ENCODE measurements at regions not wholly inside any gene's neighbourhood (a gene's known extent, or its start where the extent isn't known, plus 50 kb on each side); places are given as distances from the start of the nearest gene placed in this dataset.

DNA sequence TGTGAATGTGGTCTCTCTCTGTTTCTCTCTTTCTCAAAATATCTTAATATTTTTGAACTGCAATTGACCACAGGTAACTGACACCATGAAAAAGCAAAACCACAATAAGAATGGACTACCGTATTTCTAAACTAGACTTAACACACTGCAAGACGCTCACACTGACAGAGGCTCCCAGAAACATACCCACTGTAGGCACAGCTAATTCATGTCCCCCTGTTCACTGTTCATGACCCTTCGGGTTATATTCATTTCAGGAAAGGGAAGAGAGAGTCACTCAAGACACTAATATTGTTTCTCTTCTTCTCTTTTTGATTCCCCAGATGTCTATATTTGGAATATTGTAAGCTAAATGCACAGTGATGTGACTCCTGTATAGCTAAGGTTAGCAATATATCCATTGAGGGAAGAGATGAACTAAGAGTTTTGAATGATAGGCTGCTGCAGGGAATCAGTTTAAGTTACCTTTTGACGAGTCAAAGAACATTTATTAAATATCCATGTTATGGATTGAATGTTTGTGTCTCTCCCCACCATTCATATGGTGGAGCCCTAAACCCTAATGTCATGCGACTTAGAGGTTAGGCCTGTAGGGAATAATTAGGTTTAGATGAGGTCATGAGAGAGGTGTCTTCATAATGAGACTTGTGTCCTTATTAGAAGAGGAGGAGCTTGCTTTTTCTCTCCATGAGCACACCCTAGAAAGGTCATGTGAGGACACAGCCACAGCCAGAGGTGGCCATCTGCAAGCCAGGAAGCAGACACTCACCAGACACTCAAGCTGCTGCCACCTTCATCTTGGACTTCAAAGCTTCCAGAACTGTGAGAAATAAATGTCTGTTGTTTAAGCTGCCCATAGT, 216.6 kb upstream of the GRM7 start:
- no peak for TF ChIP-seq CTCF (IDR thresholded peaks at IDR 0.05)
- TF ChIP-seq POLR2A (IDR thresholded peaks at IDR 0.05), result no peak
